ENCODE measurements at regions not wholly inside any gene's neighbourhood (a gene's known extent, or its start where the extent isn't known, plus 50 kb on each side); places are given as distances from the start of the nearest gene placed in this dataset.

DNA sequence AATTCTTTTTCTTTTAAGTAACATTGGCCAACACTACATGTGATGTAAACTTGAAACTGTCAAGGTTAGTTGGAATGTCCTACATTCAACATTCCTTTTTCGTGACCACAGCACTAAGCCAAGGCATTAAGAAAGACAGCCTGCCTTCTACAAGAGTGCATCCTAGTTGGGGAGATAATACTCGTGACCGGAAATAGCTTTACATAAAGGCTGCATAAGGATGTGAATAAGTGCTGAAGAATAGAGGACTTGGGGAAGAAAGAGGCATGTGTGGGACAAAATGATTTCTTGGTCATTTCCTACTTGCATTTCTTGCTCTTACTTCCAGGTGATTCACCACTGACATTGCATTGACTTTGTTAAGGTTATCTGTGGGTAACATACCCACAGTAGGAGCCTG is 282.0 kb downstream of the DMRT2 start:
- TF ChIP-seq, protein P1, sequence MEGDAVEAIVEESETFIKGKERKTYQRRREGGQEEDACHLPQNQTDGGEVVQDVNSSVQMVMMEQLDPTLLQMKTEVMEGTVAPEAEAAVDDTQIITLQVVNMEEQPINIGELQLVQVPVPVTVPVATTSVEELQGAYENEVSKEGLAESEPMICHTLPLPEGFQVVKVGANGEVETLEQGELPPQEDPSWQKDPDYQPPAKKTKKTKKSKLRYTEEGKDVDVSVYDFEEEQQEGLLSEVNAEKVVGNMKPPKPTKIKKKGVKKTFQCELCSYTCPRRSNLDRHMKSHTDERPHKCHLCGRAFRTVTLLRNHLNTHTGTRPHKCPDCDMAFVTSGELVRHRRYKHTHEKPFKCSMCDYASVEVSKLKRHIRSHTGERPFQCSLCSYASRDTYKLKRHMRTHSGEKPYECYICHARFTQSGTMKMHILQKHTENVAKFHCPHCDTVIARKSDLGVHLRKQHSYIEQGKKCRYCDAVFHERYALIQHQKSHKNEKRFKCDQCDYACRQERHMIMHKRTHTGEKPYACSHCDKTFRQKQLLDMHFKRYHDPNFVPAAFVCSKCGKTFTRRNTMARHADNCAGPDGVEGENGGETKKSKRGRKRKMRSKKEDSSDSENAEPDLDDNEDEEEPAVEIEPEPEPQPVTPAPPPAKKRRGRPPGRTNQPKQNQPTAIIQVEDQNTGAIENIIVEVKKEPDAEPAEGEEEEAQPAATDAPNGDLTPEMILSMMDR (IDR thresholded peaks at IDR 0.05), result no peak
- no peak for TF ChIP-seq POLR2A (IDR thresholded peaks at IDR 0.05)
- TF ChIP-seq EP300 (IDR thresholded peaks at IDR 0.05), result no peak
- no peak for TF ChIP-seq POLR2AphosphoS5 (IDR thresholded peaks at IDR 0.05)
